Breast epithelium (tissue), 3 donors: ENCODE measurements at regions not wholly inside any gene's neighbourhood (a gene's known extent, or its start where the extent isn't known, plus 50 kb on each side); places are given as distances from the start of the nearest gene placed in this dataset.

Source experiments
- POLR2A ChIP-seq: fragments of 450-650 bp; IDR thresholded peaks from one replicate; pipeline ENCODE4 v1.6.1; 2016; ENCODE audit warnings: antibody characterized with exemption, mild to moderate bottlenecking, moderate library complexity
- POLR2AphosphoS5 ChIP-seq, 3 donors: sonication (generic); formaldehyde crosslinking; IDR thresholded peaks; one replicate each; pipeline ENCODE4 v1.6.1; 2017; ENCODE audit warnings: antibody characterized with exemption in 3 of 3
- TF ChIP-seq, protein P1 (sequence below), 3 donors: fragments of 450-650 bp; IDR thresholded peaks; one replicate each; pipeline ENCODE4 v1.5.1; 2016 to 2017; ENCODE audit warnings: antibody characterized with exemption in 3 of 3, mild to moderate bottlenecking in 3 of 3, moderate library complexity in 3 of 3

DNA sequence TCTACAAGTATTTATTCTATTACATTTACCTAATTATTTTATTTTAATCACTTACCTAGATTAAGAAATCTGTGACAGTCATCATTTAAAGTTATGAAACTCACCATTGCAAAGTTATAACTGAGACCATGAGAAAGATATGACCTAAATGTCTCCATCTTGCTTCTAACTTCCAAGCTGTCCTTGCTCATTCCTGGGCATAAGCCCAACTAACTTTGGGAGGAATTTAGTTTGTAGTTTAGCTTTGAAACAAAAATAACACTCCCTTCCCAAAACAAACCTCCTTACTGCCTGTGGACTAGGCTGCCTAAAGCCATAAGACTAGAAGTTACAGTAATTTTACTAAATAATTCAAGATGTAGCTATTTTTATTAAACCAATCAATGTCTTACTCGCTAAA is 195.6 kb upstream of the RAI14 start:
- TF ChIP-seq POLR2A (no peak), POLR2AphosphoS5 (IDR thresholded peaks at IDR 0.05) (no peak)
- TF ChIP-seq, protein P1, sequence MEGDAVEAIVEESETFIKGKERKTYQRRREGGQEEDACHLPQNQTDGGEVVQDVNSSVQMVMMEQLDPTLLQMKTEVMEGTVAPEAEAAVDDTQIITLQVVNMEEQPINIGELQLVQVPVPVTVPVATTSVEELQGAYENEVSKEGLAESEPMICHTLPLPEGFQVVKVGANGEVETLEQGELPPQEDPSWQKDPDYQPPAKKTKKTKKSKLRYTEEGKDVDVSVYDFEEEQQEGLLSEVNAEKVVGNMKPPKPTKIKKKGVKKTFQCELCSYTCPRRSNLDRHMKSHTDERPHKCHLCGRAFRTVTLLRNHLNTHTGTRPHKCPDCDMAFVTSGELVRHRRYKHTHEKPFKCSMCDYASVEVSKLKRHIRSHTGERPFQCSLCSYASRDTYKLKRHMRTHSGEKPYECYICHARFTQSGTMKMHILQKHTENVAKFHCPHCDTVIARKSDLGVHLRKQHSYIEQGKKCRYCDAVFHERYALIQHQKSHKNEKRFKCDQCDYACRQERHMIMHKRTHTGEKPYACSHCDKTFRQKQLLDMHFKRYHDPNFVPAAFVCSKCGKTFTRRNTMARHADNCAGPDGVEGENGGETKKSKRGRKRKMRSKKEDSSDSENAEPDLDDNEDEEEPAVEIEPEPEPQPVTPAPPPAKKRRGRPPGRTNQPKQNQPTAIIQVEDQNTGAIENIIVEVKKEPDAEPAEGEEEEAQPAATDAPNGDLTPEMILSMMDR (IDR thresholded peaks at IDR 0.05), result no peak
